NOMO-1 treated with DMSO at 0.1 percent for 48 hours (cell line): ENCODE measurements at regions not wholly inside any gene's neighbourhood (a gene's known extent, or its start where the extent isn't known, plus 50 kb on each side); places are given as distances from the start of the nearest gene placed in this dataset.
A peak's percentile ranks its signal among the peaks of the same experiment; 100 is the strongest.

Source experiments
- DNase-seq: peaks from one replicate; lab custom pipeline; 2025; ENCODE audit not compliant: unreplicated experiment; lab: John Stamatoyannopoulos, UW

DNA sequence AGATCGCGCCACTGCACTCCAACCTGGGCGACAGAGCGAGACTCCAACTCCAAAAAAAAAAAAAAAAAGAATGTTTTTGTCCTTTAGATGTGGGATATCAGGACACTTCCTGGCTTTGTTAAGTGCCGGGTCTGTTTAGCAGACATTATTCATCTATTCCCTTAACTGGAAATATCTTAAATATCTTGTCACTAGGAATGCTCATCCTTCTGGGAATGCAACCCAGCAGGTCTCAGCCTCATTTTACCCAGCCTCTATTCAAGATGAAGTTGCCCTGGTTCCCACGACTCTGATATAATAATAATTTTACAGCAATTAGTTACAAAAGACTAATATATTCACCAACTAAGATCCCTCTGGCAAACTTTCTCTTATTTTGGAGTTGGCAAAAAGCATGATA is 260.9 kb upstream of the SLITRK3 start:
- no peak for DNase-seq

DNA sequence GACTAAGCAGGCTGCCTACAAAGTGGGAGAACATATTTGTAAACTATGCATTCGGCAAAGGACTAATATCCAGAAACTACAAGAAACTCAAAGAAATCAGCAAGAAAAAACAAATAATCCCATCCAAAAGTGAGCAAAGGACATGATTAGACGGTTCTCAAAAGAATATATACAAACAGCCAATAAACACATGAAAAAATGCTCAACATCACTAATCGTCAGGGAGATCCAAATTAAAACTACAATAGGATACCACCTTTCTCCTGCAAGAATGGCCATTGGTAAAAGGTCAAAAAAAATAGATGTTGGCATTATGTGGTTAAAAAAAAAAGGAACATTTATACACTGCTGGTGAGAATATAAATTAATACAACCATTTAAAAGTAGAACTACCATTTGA is 259.6 kb upstream of the SLITRK3 start:
- DNase-seq: no peak

DNA sequence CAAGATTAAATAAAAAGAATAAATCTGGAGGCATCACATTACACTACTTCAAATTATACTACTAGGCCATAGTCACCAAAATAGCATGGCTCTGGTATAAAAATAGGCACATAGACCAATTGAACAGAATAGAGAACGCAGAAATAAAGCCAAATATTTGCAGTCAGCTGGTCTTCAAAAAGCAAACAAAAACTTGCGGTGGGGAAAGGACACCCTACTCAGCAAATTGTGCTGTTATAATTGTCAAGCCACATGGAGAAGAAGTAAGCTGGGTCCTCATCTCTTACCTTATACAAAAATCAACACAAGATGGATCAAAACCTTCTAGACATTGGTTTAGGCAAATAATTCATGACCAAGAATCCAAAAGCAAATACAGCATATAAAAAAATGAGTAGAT is 259.2 kb upstream of the SLITRK3 start:
- DNase-seq: no peak

DNA sequence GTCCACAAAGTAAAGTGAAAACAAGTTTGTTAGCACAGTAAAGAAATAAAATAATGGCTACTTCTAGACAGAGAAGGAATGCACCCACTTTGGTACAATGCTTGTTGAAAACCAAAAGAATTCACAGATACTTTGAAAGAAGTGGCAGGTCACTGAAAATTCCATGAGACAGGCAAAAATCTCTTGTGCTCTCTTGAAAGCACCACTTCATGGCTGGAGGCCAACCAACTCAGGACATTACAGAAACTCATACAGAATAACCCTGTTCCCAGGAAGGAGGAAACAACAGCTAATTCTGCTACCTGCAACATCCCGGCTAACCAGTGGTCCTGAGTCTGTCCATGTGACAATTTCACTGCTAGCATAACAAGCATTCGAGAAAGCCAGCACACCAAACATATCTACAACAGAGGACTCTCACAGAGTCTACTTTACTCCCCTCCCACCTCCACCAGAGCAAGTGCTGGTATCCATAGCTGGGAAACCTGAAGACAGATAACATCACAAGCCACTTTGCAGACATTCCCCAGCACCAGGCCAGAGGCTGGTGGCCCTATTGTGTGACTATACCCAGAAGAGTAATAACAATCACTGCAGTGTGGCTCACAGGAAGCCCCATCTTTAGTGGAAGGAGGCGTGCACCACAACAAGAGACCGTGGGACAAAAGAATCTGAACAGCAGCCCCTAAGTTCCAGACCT is 255.3 kb upstream of the SLITRK3 start:
- DNase-seq: no peak

DNA sequence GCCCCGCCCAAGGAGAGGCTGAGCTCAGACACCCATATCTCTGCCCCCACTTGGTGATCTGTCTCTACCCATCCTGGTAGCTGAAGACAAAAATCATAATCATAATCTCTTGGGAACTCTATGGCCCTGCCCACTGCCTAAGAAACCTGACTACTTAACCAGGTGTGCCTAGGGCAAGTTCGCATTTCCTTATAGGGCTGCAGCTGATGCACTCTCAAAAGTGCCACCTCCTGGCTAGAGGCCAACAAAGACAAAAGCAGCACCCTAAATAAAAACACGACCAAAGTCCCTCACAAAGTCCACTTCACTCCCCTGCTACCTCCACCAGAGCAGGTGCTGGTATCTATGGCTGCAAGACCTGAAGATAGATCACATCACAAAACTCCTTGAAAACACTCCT is 250.4 kb upstream of the SLITRK3 start:
- no peak for DNase-seq

DNA sequence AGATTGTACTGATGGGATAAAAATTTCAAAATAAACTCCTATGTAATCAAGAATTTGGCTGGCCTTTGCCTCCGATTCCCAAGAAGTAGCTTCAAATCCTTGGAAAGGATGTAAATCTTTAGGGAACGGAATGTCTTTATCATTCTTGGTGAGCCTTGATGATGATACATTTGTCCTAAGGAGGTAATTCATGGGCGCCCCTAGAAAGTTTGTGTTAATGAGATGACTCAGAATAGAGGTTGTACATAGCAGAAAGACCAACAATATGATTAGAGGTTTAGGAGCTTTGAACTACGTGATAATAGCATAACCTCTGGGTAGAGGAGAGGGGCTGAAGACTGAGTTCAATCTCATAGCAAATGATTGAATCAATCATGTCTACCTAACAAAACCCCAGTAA is 248.6 kb upstream of the SLITRK3 start:
- DNase-seq: no peak

DNA sequence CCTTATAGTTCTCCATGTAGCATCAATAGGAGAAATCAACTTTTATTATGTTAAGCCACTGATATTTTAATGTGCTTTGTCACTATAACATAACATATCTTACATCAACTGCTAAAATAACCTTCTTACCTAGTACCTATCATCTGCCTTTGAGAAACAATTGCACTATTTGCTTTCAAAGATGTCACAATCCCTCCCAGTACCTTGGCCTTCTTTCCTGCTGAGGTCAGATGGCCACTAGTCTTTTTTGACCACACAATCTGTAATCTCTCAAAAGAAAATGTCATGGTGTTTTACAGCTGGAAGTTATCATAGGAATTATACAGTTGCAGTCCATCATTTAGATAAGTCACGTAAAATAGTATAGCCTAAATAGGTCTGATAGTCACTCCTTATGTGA is 247.5 kb upstream of the SLITRK3 start:
- DNase-seq: no peak

DNA sequence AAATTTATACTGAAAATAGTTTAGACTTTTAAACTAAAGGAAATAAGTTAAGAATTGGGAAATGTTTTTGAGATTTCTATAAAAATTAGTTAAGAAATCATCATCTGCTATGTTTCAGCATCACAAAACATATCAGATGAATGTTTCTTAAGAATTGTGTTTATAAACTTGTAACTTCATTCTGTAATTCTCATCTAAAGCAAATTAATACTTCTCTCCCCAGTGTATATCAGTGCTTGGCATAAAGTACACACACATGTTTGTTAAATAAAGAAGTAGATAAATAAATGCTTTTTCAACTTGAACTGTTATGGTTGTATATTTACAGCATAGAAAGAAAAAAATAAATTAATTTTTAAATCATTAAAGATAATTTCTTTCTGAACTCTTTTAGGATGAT is 245.9 kb upstream of the SLITRK3 start:
- no peak for DNase-seq

DNA sequence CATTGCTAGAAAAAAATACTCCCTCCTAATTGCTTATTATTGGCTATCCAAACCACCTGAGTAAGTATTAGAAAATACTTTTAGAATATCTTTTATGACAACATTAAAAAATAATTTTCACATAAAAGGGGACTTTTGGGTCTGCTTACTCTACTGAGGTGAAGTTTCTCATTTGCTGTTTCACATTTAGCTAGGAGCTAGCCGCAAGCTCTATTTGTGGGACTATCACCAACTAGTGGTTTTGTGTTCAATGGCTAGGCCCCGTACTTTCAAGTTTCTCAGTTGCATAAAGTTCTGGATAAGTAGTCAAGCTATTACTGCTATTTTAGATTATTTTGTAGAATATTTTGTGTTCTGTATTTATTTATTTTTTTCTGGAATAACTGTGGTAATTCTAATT is 244.2 kb upstream of the SLITRK3 start:
- no peak for DNase-seq

DNA sequence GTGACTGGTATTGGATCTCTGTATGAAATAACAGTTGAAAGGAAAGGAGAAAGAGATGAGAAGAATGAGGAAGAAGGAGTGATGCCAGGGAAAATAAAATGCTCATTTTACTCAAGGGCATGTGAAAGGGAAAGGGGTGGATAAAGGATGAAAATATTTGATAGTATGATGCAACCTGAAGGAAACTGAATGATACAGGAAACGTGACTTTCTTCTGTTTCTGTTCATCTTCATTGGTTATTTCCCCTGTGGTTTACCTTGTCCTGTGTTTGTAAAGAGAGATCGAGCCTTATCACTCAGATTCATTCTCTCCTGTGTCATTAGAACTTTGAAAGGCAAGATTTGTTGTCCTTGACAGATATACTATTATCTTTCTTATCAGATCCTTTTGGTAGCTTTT is 243.6 kb upstream of the SLITRK3 start:
- no peak for DNase-seq

DNA sequence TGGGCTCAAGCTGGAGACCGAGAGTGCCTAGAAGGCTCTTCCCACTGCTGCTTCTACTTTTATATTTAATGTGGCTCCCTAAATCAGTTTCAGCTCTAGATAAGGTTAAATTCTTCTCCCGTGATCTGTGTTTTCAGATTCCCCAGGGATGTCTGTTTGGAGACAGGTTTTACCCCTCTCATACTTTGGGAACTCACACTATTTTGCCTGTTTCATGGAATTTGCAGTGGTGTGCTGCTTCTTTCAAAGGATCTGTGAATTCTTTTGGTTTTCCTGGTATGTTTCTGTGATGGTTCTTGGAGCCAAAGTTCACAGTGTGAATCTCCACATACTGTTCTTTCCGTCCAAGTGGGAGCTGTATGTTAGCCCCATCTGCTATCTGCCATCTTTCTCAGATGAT is 238.3 kb upstream of the SLITRK3 start:
- no peak for DNase-seq

DNA sequence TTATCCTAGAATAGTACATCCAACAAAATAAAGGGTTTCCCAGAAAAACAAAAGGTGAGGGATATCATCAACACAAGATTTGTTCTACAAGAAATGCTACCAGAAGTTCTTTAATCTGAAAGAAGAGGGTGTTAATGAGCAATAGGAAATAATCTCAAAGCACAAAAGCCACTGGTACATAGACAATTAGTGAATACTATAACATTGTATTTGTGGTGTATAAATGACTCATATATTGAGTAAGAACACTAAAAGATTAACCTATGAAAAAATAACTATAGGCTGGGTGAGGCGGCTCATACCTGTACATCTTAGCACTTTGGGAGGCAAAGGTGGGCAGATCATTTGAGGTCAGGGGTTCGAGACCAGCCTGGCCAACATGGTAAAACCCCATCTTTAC is 210.2 kb upstream of the SLITRK3 start:
- DNase-seq: no peak

DNA sequence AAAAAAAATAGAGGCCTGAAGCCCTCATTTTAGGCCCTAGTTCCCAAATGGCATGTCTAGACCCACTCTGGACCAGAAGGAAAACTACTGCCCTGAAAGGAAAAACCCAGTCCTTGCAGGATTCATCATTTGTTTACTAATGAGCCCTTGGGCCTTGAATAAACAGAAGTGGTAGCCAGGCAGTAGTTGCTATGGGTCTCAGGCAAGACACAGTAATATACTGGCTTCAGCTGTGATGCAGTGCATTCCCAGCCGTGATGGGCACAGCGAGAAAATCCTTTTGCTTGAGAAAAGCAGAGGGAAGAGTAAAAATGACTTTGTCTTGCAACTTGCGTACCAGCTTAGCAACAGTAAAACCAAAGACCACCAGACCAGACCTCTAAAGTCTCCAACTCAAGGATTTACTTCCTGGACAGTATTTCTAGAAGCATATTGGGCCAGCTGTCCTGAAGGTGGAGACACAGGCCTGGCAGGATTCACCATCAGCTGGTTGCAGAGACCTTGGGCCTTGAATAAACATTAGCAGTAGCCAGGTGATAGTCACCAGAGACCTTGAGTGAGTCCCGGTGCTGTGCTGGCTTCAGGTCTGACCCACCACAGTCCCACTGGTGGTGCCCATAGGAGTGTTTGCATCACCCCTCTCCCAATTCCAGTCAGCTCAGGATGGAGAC is 208.3 kb upstream of the SLITRK3 start:
- DNase-seq: no peak

DNA sequence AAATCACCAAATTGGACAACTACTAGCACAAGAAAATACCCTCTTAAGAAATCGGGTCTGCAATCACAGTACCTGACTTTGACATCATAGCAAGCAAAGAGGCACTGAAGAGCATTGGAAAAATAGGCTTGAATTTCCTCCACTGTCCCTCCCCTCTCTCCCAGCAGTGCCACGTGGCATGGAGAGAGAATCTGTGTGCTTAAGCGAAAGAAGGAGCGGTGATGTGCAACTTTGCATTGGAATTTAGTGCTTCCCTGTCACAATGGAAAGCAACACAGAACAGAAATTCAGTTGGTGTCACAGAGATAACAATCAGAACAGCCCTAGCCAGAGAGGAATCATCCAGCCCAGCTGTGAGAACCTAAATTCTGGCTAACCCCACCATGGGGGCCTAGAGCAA is 207.5 kb upstream of the SLITRK3 start:
- DNase-seq: no peak

DNA sequence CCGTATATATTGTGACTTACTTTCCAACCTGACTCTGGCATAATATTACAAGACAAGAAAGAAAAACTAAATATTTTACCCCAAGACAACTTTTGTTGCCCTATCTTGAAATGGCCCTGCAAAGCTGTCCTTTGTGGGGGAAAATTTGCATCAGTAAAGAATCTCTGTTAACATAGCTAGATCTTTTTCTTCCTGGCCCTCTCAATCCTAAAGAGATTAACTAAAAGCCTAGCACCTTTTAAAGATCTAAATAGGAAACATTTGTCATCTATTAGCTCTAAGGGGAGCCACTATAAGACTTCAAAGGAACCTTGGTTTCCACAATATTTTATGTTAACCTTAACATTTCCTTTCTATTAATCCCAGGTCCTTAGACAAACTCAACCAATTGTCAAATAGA is 199.0 kb upstream of the SLITRK3 start:
- no peak for DNase-seq

DNA sequence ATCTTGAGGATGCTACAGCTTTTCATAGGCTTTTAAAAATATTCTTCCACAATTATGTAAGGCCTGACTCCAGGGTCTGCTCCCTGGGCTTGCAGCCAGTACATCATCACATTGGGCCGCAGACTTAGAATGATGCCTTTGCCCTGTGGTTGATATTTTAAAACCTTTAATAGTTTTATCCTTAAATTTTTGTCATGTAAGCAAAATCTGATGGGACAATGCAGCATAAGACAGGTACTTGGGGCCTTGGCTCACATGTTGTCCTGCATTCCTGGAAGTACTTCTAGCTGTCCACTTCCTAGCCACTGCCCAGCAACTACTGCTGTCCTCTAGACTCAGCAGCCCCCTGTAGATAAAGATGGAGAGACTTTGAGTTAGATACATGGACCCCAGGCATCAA is 197.3 kb upstream of the SLITRK3 start:
- no peak for DNase-seq

DNA sequence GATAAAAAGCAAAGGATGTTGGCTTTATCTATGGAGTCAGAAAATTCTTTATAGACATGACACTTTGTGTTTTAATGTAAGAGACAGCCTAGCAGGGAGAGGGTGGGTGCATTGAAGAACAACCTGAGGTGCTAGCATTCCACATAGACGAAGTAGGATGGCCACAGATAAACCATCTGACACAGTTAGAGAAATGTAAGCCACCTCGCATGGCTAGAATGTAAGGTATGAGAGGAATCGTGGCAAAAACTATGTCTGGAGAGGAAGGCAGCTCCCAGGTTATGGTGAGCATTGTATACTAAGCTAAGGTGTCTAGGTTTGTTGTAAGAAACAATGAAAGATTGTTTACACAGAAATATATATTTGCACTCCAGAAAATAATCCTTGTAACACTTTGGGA is 194.0 kb upstream of the SLITRK3 start:
- no peak for DNase-seq

DNA sequence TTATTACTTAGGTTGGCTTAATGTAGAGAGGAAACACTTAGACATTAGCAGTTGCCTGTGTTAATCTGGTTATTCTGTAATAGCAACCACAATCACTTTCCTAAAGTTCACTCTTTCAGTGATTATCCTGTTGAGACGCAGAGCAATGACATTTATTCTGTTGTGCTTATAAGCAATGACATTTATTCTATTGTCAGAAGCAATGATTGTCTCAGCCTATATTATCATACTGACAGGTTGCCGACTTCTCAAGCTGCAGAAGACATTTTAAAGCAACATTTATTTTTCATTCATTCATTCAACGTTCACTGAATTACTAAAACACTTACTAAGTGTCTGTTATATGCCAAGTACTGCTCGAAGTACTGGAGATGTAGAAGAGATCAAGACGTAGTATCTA is 193.5 kb upstream of the SLITRK3 start:
- DNase-seq: no peak

DNA sequence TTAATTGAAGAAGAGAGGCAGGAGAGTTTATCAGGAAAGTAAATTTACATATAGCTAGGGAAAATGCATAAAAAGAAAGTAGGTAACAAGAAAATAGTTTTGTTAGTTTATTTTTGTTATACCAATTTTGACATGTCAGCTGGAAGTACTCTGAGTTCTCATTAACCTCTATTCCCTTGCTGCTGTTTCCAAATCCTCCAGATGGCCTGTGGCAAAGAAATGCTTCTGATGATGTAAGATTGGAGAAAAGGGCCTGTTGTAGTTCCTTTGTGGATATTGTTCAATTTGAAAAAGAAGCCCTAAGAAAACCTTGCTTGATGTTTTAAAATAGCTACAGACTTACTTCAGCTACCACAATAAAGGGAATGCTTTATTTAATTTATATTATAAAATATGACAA is 192.9 kb upstream of the SLITRK3 start:
- DNase-seq: no peak

DNA sequence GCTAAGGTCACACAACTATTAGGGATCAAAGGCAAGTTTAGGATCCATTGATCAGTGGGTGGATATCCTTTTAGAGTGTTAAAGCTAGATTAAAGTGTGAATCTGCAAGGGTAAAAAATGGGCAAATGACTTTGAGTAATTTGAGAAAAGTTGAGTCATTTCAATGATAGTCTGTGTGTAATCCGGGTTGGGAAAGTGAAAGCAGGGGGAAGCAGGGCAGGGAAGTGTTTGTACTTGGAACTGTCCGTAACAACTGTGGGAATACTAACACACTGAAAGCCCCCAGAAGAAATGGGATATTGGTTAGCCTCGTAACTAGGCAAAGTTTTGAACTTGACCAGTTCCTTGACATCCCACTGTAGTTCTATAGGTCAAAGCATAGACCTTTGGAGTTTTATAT is 187.2 kb upstream of the SLITRK3 start:
- no peak for DNase-seq

DNA sequence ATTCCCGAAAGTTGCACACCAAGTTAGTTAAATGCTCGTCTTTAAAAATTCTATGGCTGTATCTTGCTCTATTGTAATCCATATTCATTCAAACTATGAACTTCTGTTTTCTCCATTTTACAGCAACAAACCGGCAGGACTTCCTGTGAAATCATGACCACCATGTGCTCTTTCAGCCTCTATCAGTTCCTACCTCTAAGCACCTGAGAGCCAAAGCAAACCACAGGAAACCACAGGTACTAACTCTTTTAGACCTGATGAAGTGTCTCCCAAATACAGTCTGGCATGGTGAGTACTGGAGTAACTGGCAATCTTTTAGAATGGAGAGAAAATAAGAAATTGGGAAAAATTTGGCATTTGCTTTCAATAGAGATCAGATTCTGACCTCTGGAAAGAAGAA is 186.5 kb upstream of the SLITRK3 start:
- no peak for DNase-seq

DNA sequence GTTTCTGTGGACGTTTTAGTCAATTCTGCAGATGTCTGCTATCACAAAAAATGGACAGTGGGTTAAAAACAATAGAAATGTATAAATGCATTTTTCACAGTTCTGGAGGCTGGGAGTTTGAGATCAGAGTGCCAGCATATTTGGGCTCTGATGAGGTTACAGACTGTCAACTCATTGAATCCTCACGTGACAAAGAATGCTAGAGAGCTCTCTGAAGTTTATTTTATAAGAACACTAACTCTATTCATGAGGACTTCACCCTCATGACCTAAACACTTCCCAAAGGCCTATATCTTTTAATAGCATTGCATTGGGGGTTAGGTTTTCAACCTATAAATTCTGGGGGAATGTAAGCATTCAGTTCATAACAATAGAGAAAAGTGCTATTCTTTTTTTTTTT is 182.6 kb upstream of the SLITRK3 start:
- DNase-seq: no peak

DNA sequence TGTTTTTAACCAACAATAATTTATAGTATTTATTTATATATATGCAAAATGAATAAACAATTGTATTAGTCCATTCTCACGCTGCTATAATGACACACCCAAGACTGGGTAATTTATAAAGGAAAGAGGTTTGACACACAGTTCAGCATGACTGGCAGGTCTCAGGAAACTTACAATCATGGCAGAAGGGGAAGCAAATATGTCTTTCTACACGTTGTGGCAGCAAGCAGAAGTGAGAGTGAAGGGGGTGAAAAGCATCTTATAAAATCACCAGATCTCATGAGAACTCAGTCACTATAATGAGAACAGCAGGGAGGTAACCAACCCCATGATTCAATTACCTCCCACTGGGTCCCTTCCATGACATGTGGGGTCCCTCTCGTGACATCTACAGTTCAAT is 162.8 kb upstream of the SLITRK3 start:
- DNase-seq: peak; percentile 14
